HT-29 (cell line): ENCODE measurements at regions not wholly inside any gene's neighbourhood (a gene's known extent, or its start where the extent isn't known, plus 50 kb on each side); places are given as distances from the start of the nearest gene placed in this dataset.
A peak's percentile ranks its signal among the peaks of the same experiment; 100 is the strongest.
"Not testable (repeated sequence)": the region's sequence is repeated elsewhere in the genome, so short reads cannot be mapped to it uniquely, and the experiment has no call there.

Experiments used
- DNase-seq: peaks from one replicate; pipeline ENCODE4 v3.0.0-alpha.2; 2015; ENCODE audit warnings: low spot score

- DNase-seq: no peak
These were observed 611.8 kb downstream of the TLE1 start for GRCh38 chr9:81077572-81077971.

- DNase-seq: no peak
These were observed 613.2 kb downstream of the TLE1 start for GRCh38 chr9:81076131-81076530.

GRCh38 chr9:81074221-81074620, 615.1 kb downstream of the TLE1 start:
- no peak for DNase-seq

GRCh38 chr9:81073821-81074220, 615.5 kb downstream of the TLE1 start:
- DNase-seq: no peak

- DNase-seq: no peak
These were observed 616.6 kb downstream of the TLE1 start for GRCh38 chr9:81072758-81073157.

- peak; percentile 14 for DNase-seq
These were observed 618.2 kb downstream of the TLE1 start for GRCh38 chr9:81071108-81071507.

GRCh38 chr9:81070689-81071088, 618.7 kb downstream of the TLE1 start:
- peak; percentile 9 for DNase-seq

GRCh38 chr9:81069923-81070322, 619.4 kb downstream of the TLE1 start:
- DNase-seq: no peak

- DNase-seq: no peak
These were observed 620.1 kb downstream of the TLE1 start for GRCh38 chr9:81069038-81069795.

GRCh38 chr9:81062995-81063394, 626.4 kb downstream of the TLE1 start:
- not testable (repeated sequence) for DNase-seq

GRCh38 chr9:81058782-81059181, 630.6 kb downstream of the TLE1 start:
- no peak for DNase-seq

GRCh38 chr9:81053298-81054025, 635.9 kb downstream of the TLE1 start:
- DNase-seq: no peak

- DNase-seq: no peak
These were observed 636.5 kb downstream of the TLE1 start for GRCh38 chr9:81052846-81053245.

GRCh38 chr9:81047280-81047679, 642.1 kb downstream of the TLE1 start:
- no peak for DNase-seq

- DNase-seq: no peak
These were observed 643.7 kb downstream of the TLE1 start for GRCh38 chr9:81045658-81046057.

GRCh38 chr9:81037889-81038288, 651.5 kb downstream of the TLE1 start:
- no peak for DNase-seq

GRCh38 chr9:81035601-81036000, 653.7 kb downstream of the TLE1 start:
- no peak for DNase-seq

- no peak for DNase-seq
These were observed 654.2 kb downstream of the TLE1 start for GRCh38 chr9:81035171-81035570.

GRCh38 chr9:81032831-81033230, 656.5 kb downstream of the TLE1 start:
- DNase-seq: no peak

GRCh38 chr9:81032030-81032572, 657.2 kb downstream of the TLE1 start:
- no peak for DNase-seq

- no peak for DNase-seq
These were observed 657.8 kb downstream of the TLE1 start for GRCh38 chr9:81031422-81032029.

- no peak for DNase-seq
These were observed 659.3 kb downstream of the TLE1 start for GRCh38 chr9:81030027-81030426.
